Neuronal stem cell (in vitro differentiated cells): ENCODE measurements at regions not wholly inside any gene's neighbourhood (a gene's known extent, or its start where the extent isn't known, plus 50 kb on each side); places are given as distances from the start of the nearest gene placed in this dataset.
A peak's percentile ranks its signal among the peaks of the same experiment; 100 is the strongest.
"Not testable (repeated sequence)": the region's sequence is repeated elsewhere in the genome, so short reads cannot be mapped to it uniquely, and the experiment has no call there.

Experiments
- DNase-seq: peaks from one replicate; pipeline ENCODE4 v3.0.0-alpha.2; 2013; ENCODE audit warnings: low spot score
- H2AFZ ChIP-seq: one replicate; pipeline ENCODE4 v1.6.1; 2013; ENCODE audit warnings: mild to moderate bottlenecking, low read length, inconsistent platforms
- H2AK5ac ChIP-seq: 2 replicates; pipeline ENCODE4 v1.6.1; 2013; ENCODE audit warnings: low read depth, mild to moderate bottlenecking, inconsistent platforms, low read length, moderate library complexity, mixed read lengths
- H2BK120ac ChIP-seq: 2 replicates; pipeline ENCODE4 v1.6.1; 2013; ENCODE audit warnings: low read depth, mild to moderate bottlenecking, inconsistent platforms, low read length, moderate library complexity, mixed read lengths
- H2BK12ac ChIP-seq: one replicate; pipeline ENCODE4 v1.6.1; 2013; ENCODE audit warnings: low read length, inconsistent platforms
- H2BK15ac ChIP-seq: 2 replicates; pipeline ENCODE4 v1.6.1; 2013; ENCODE audit warnings: mild to moderate bottlenecking, low read length, inconsistent platforms, mixed read lengths
- H2BK5ac ChIP-seq: one replicate; pipeline ENCODE4 v1.6.1; 2013; ENCODE audit warnings: inconsistent platforms, mild to moderate bottlenecking, low read length, moderate library complexity
- H3K14ac ChIP-seq: one replicate; pipeline ENCODE4 v1.6.1; 2013; ENCODE audit warnings: low read length, inconsistent platforms
- H3K18ac ChIP-seq: 2 replicates; pipeline ENCODE4 v1.6.1; 2013; ENCODE audit warnings: low read length, inconsistent platforms
- H3K23ac ChIP-seq: 2 replicates; pipeline ENCODE4 v1.6.1; 2013; ENCODE audit warnings: low read depth, mild to moderate bottlenecking, mixed read lengths, low read length, inconsistent platforms; ENCODE audit not compliant: poor library complexity
- H3K27ac ChIP-seq: replicated peaks from 3 replicates; pipeline ENCODE4 v1.5.1; 2013; ENCODE audit warnings: low read length, inconsistent platforms
- H3K27me3 ChIP-seq, 3 experiments: 2 replicates each; pipeline ENCODE4 v1.6.1; 2013; ENCODE audit warnings: low read length in 3 of 3, mild to moderate bottlenecking in 2 of 3, inconsistent platforms in 1 of 3, low read depth in 1 of 3, mixed read lengths in 1 of 3, moderate library complexity in 1 of 3; ENCODE audit not compliant: control insufficient read depth in 3 of 3, insufficient read depth in 3 of 3
- H3K36me3 ChIP-seq, 2 donors: replicated peaks in 1 of 2; 2 replicates each; pipeline ENCODE4 v1.6.1; 2013; ENCODE audit warnings: low read length in 2 of 2; ENCODE audit not compliant: control insufficient read depth in 2 of 2, insufficient read depth in 2 of 2
- H3K4ac ChIP-seq: 2 replicates; pipeline ENCODE4 v1.6.1; 2013; ENCODE audit warnings: inconsistent platforms, mild to moderate bottlenecking, low read length, moderate library complexity
- H3K4me1 ChIP-seq, 2 donors: 1 replicate in 1 of 2; 2 replicates in 1 of 2; pipeline ENCODE4 v1.6.1; 2013; ENCODE audit warnings: low read length in 2 of 2, low read depth in 1 of 2; ENCODE audit not compliant: control insufficient read depth in 2 of 2, insufficient read depth in 1 of 2
- H3K4me2 ChIP-seq: one replicate; pipeline ENCODE4 v1.6.1; 2013; ENCODE audit warnings: mild to moderate bottlenecking, low read length, inconsistent platforms; ENCODE audit not compliant: insufficient read depth, poor library complexity, severe bottlenecking
- H3K4me3 ChIP-seq, 2 donors: 2 replicates each; pipeline ENCODE4 v1.5.1; 2013; ENCODE audit warnings: low read length in 2 of 2, mild to moderate bottlenecking in 2 of 2, inconsistent platforms in 1 of 2, moderate library complexity in 1 of 2
- H3K79me1 ChIP-seq: one replicate; pipeline ENCODE4 v1.6.1; 2013; ENCODE audit warnings: low read depth, mild to moderate bottlenecking, inconsistent platforms, low read length, moderate library complexity
- H3K9ac ChIP-seq: one replicate; pipeline ENCODE4 v1.6.1; 2013; ENCODE audit warnings: mild to moderate bottlenecking, low read depth, low read length, inconsistent platforms; ENCODE audit not compliant: poor library complexity
- H3K9me3 ChIP-seq, 2 donors: replicated peaks in 1 of 2; 2 replicates each; pipeline versions ENCODE3 to v1.6.1; 2013; ENCODE audit warnings: low read length in 2 of 2, mild to moderate bottlenecking in 2 of 2, inconsistent platforms in 1 of 2, low read depth in 1 of 2, mixed read lengths in 1 of 2, moderate library complexity in 1 of 2; ENCODE audit not compliant: control insufficient read depth in 2 of 2, insufficient read depth in 1 of 2
- H4K8ac ChIP-seq: one replicate; pipeline ENCODE4 v1.6.1; 2013; ENCODE audit warnings: low read depth, mild to moderate bottlenecking, inconsistent platforms, low read length, moderate library complexity
- H4K91ac ChIP-seq: one replicate; pipeline ENCODE4 v1.6.1; 2013; ENCODE audit warnings: low read length, low read depth, mild to moderate bottlenecking, inconsistent platforms; ENCODE audit not compliant: poor library complexity
- WGBS, 2 donors: extraction: QIAGEN DNeasy Blood & Tissue Kit; methylation state at CpG; one replicate each; pipeline ENCODE4 v1.1.7; 2013; ENCODE audit warnings: missing lambda C conversion rate in 2 of 2, mixed read lengths in 1 of 2; ENCODE audit not compliant: insufficient read length in 2 of 2, insufficient replicate concordance in 1 of 2; ENCODE audit errors: extremely low coverage in 2 of 2; 5-methylcytosine and 5-hydroxymethylcytosine counted together

GRCh38 chr3:178141305-178141684 is 394.9 kb upstream of the KCNMB2 start:
- H2BK5ac ChIP-seq, H4K91ac ChIP-seq, H3K4me3 ChIP-seq, H2BK15ac ChIP-seq, H3K4me2 ChIP-seq, H3K18ac ChIP-seq, H2BK12ac ChIP-seq, H3K14ac ChIP-seq, H4K8ac ChIP-seq, H3K27me3 ChIP-seq, H3K36me3 ChIP-seq, H3K9ac ChIP-seq, H2AFZ ChIP-seq, H3K27ac ChIP-seq, H3K79me1 ChIP-seq, H3K4ac ChIP-seq, H3K9me3 ChIP-seq, H2AK5ac ChIP-seq, DNase-seq, H3K4me1 ChIP-seq, H3K23ac ChIP-seq, H2BK120ac ChIP-seq: not testable (repeated sequence)
- WGBS, 2 donors = no CpG with 5 or more reads among the region's 1 CpG

GRCh38 chr3:178146406-178146831 is 389.8 kb upstream of the KCNMB2 start:
- DNase-seq = peak; percentile 35
- Histone ChIP-seq H2AFZ (peak overlapping the region; percentile 79), H2BK120ac (no peak overlapping the region), H3K79me1 (no peaks in the 10 kb centered on the region), H2AK5ac (no peak overlapping the region), H3K27me3 (no peaks in the 10 kb centered on the region), H3K9ac (no peak overlapping the region), H3K18ac (no peak overlapping the region), H3K23ac (no peak overlapping the region), H3K9me3 (peaks cover 0 to 7% of the 10 kb centered on the region in 2 donors), H3K4ac (no peak overlapping the region), H3K14ac (no peak overlapping the region), H4K91ac (no peak overlapping the region), H3K4me2 (no peak overlapping the region), H4K8ac (no peak overlapping the region), H3K4me3 (no peak overlapping the region), H2BK15ac (no peak overlapping the region), H3K36me3 (no peaks in the 10 kb centered on the region), H2BK5ac (no peak overlapping the region), H3K4me1 (no peaks in the 10 kb centered on the region), H3K27ac (peak overlapping the region; percentile 24), H2BK12ac (no peak overlapping the region)

- Histone ChIP-seq H2BK12ac (no peak overlapping the region), H3K4me3 (no peak overlapping the region), H3K27ac (peak overlapping the region; percentile 71)
Observed at GRCh38 chr3:178147001-178147400, 389.2 kb upstream of the KCNMB2 start.

GRCh38 chr3:178152031-178152806 is 384.0 kb upstream of the KCNMB2 start:
- H3K9ac ChIP-seq = no peak overlapping the region
- H3K4me3 ChIP-seq = no peak overlapping the region
- H2BK120ac ChIP-seq = no peak overlapping the region
- no peak overlapping the region for H4K8ac ChIP-seq
- DNase-seq = no peak
- no peak overlapping the region for H3K27ac ChIP-seq
- H2AK5ac ChIP-seq = no peak overlapping the region
- no peak overlapping the region for H3K4ac ChIP-seq
- H3K4me2 ChIP-seq = no peak overlapping the region
- H3K79me1 ChIP-seq = no peaks in the 10 kb centered on the region
- H2BK15ac ChIP-seq = no peak overlapping the region
- no peaks in the 10 kb centered on the region for H3K27me3 ChIP-seq
- peak overlapping the region; percentile 64 for H2AFZ ChIP-seq
- no peak overlapping the region for H4K91ac ChIP-seq
- H2BK12ac ChIP-seq = no peak overlapping the region
- H3K23ac ChIP-seq = no peak overlapping the region
- no CpG with 5 or more reads among the region's 8 CpGs for WGBS, 2 donors
- no peak overlapping the region for H2BK5ac ChIP-seq
- H3K36me3 ChIP-seq = no peaks in the 10 kb centered on the region
- H3K14ac ChIP-seq = no peak overlapping the region
- H3K18ac ChIP-seq = no peak overlapping the region
- peaks cover 0 to 7% of the 10 kb centered on the region in 2 donors for H3K9me3 ChIP-seq
- peaks cover 0 to 5% of the 10 kb centered on the region in 2 donors for H3K4me1 ChIP-seq

More at GRCh38 chr3:178147001-178147400, 389.2 kb upstream of the KCNMB2 start:
- no peak overlapping the region for H3K23ac ChIP-seq
- H3K4me1 ChIP-seq = peaks cover 0 to under 1% of the 10 kb centered on the region in 2 donors
- H2BK120ac ChIP-seq = no peak overlapping the region
- no peak overlapping the region for H3K14ac ChIP-seq
- H2AFZ ChIP-seq = no peak overlapping the region
- H3K79me1 ChIP-seq = no peaks in the 10 kb centered on the region
- no peak overlapping the region for H2AK5ac ChIP-seq
- no peak overlapping the region for H3K4me2 ChIP-seq
- no peak overlapping the region for H4K91ac ChIP-seq
- no peak overlapping the region for H2BK5ac ChIP-seq
- H2BK15ac ChIP-seq = no peak overlapping the region
- H3K9me3 ChIP-seq = peaks cover 0 to 7% of the 10 kb centered on the region in 2 donors
- no peaks in the 10 kb centered on the region for H3K36me3 ChIP-seq
- no peaks in the 10 kb centered on the region for H3K27me3 ChIP-seq
- H3K9ac ChIP-seq = no peak overlapping the region
- no peak overlapping the region for H3K18ac ChIP-seq
- H4K8ac ChIP-seq = no peak overlapping the region
- H3K4ac ChIP-seq = no peak overlapping the region
- no peak for DNase-seq
